ENCODE measurements at regions not wholly inside any gene's neighbourhood (a gene's known extent, or its start where the extent isn't known, plus 50 kb on each side); places are given as distances from the start of the nearest gene placed in this dataset.

GRCh38 chr2:41763141-41763540 is 284.7 kb upstream of the PKDCC start:
- Histone ChIP-seq H3K4me3 (replicated peaks; ENCODE audit: insufficient read depth, low read length) (no peak overlapping the region), H3K27ac (replicated peaks) (no peak overlapping the region), H3K27me3 (ENCODE audit: insufficient read depth, poor library complexity, severe bottlenecking) (no peaks in the 10 kb centered on the region)
- TF ChIP-seq GABPA (IDR thresholded peaks at IDR 0.05; ENCODE audit: low read depth) (no peak), SPI1 (IDR thresholded peaks at IDR 0.05; ENCODE audit: borderline replicate concordance, low read depth) (no peak), CTCF (IDR thresholded peaks at IDR 0.05; ENCODE audit: insufficient read depth, low read length) (no peak), POLR2AphosphoS5 (IDR thresholded peaks at IDR 0.05; ENCODE audit: low read depth) (no peak), REST (IDR thresholded peaks at IDR 0.05; ENCODE audit: insufficient replicate concordance, low read depth) (no peak)
- DNase-seq (ENCODE audit: low read depth in 1 of 2, low spot score in 1 of 2) = no peak

- no peaks in the 10 kb centered on the region for H3K27me3 ChIP-seq (ENCODE audit: insufficient read depth, poor library complexity, severe bottlenecking)
- H3K4me3 ChIP-seq (replicated peaks; ENCODE audit: insufficient read depth, low read length) = no peak overlapping the region
- DNase-seq (ENCODE audit: low read depth in 1 of 2, low spot score in 1 of 2) = no peak
- no peak for TF ChIP-seq GABPA (IDR thresholded peaks at IDR 0.05; ENCODE audit: low read depth)
- no peak for TF ChIP-seq SPI1 (IDR thresholded peaks at IDR 0.05; ENCODE audit: borderline replicate concordance, low read depth)
- no peak for TF ChIP-seq POLR2AphosphoS5 (IDR thresholded peaks at IDR 0.05; ENCODE audit: low read depth)
- no peak for TF ChIP-seq CTCF (IDR thresholded peaks at IDR 0.05; ENCODE audit: insufficient read depth, low read length)
- TF ChIP-seq REST (IDR thresholded peaks at IDR 0.05; ENCODE audit: insufficient replicate concordance, low read depth) = no peak
- H3K27ac ChIP-seq (replicated peaks) = no peak overlapping the region
Observed at GRCh38 chr2:41764131-41764530, 283.7 kb upstream of the PKDCC start.

- TF ChIP-seq CTCF (IDR thresholded peaks at IDR 0.05; ENCODE audit: insufficient read depth, low read length) (no peak), REST (IDR thresholded peaks at IDR 0.05; ENCODE audit: insufficient replicate concordance, low read depth) (no peak), SPI1 (IDR thresholded peaks at IDR 0.05; ENCODE audit: borderline replicate concordance, low read depth) (no peak), GABPA (IDR thresholded peaks at IDR 0.05; ENCODE audit: low read depth) (no peak), POLR2AphosphoS5 (IDR thresholded peaks at IDR 0.05; ENCODE audit: low read depth) (no peak)
- H3K4me3 ChIP-seq (replicated peaks; ENCODE audit: insufficient read depth, low read length) = no peak overlapping the region
- H3K27ac ChIP-seq (replicated peaks) = no peak overlapping the region
- no peak for DNase-seq (ENCODE audit: low read depth in 1 of 2, low spot score in 1 of 2)
- no peaks in the 10 kb centered on the region for H3K27me3 ChIP-seq (ENCODE audit: insufficient read depth, poor library complexity, severe bottlenecking)
Observed at GRCh38 chr2:41764919-41765318, 282.9 kb upstream of the PKDCC start.

Measured in HL-60 (cell line).